ENCODE measurements at regions not wholly inside any gene's neighbourhood (a gene's known extent, or its start where the extent isn't known, plus 50 kb on each side); places are given as distances from the start of the nearest gene placed in this dataset.

GRCh38 chr5:52685971-52686370 is 101.7 kb upstream of the ITGA1 start:
- Histone ChIP-seq H3K9me3 (ENCODE audit: low read depth, low read length) (no peaks in the 10 kb centered on the region), H3K9ac (ENCODE audit: insufficient read length) (no peak overlapping the region), H3K4me3 (no peak overlapping the region), H3K36me3 (ENCODE audit: insufficient read depth, low read length) (no peaks in the 10 kb centered on the region), H3K27ac (no peak overlapping the region)
- TF ChIP-seq POLR2AphosphoS5 (IDR thresholded peaks at IDR 0.05; ENCODE audit: borderline replicate concordance, low read depth, low read length) = no peak
- TF ChIP-seq FOXP2 (optimal IDR thresholded peaks at IDR 0.05; ENCODE audit: control extremely low read depth, extremely low read length, insufficient read depth) = no peak
- TF ChIP-seq EZH2 (IDR thresholded peaks at IDR 0.05) = no peak
- DNase-seq (ENCODE audit: low read depth, low spot score) = no peak

DNA sequence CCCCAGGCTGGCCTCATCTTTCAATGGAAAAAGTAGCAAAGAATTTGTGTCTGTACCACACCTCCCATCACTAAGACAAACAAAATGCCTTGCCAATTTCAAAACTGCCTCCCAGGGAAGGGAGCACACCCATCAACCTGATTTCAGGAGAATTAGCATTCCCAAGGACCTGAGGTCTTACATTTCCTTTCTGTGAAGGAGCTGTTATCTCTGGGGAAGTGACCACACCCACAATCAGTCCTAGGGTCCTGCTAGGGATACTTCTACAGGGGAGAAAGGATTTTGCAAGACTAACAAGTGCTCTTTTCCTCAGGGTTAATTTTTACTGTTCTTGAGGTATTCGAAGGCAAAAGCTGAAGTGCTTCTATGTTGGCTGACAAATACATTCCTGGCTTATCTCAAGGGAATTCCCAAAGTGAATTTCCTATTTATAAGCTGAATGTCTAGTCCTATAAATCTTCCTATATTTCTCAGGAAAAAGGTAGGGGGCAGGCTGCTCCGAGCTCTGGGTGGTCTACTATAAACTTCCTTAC is 97.4 kb upstream of the ITGA1 start:
- H3K27ac ChIP-seq = no peak overlapping the region
- no peak overlapping the region for H3K4me3 ChIP-seq
- no peak for TF ChIP-seq FOXP2 (optimal IDR thresholded peaks at IDR 0.05; ENCODE audit: control extremely low read depth, extremely low read length, insufficient read depth)
- no peak for TF ChIP-seq EZH2 (IDR thresholded peaks at IDR 0.05)
- TF ChIP-seq POLR2AphosphoS5 (IDR thresholded peaks at IDR 0.05; ENCODE audit: borderline replicate concordance, low read depth, low read length) = no peak

DNA sequence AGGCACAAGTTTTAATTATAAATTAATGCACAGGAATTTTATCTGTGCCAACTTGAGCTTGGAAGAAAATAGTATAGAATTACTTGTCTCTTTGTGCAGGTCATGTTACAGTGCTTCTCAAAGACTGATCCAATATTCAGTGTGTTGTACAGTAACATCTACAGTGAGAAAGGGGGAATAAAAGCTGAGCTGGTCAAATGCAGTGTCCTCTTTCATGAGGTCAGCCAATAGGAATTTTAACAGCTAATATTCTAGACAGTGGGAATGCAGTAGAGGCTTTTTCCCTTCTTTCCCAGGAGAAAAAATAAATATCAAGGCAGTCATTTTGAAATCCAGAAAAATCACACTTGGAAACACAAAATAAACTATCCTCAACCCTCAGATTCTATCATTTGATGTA is 95.7 kb upstream of the ITGA1 start:
- no peak overlapping the region for H3K4me3 ChIP-seq
- H3K27ac ChIP-seq = no peak overlapping the region
- DNase-seq (ENCODE audit: low read depth, low spot score) = no peak
- H3K36me3 ChIP-seq (ENCODE audit: insufficient read depth, low read length) = no peaks in the 10 kb centered on the region
- TF ChIP-seq EZH2 (IDR thresholded peaks at IDR 0.05) (no peak), FOXP2 (optimal IDR thresholded peaks at IDR 0.05; ENCODE audit: control extremely low read depth, extremely low read length, insufficient read depth) (no peak), POLR2AphosphoS5 (IDR thresholded peaks at IDR 0.05; ENCODE audit: borderline replicate concordance, low read depth, low read length) (no peak)
- H3K9ac ChIP-seq (ENCODE audit: insufficient read length) = no peak overlapping the region
- no peaks in the 10 kb centered on the region for H3K9me3 ChIP-seq (ENCODE audit: low read depth, low read length)

More for the DNA sequence above, 97.4 kb upstream of the ITGA1 start:
- no peak overlapping the region for H3K9ac ChIP-seq (ENCODE audit: insufficient read length)
- no peak for DNase-seq (ENCODE audit: low read depth, low spot score)
- H3K36me3 ChIP-seq (ENCODE audit: insufficient read depth, low read length) = no peaks in the 10 kb centered on the region
- H3K9me3 ChIP-seq (ENCODE audit: low read depth, low read length) = no peaks in the 10 kb centered on the region

DNA sequence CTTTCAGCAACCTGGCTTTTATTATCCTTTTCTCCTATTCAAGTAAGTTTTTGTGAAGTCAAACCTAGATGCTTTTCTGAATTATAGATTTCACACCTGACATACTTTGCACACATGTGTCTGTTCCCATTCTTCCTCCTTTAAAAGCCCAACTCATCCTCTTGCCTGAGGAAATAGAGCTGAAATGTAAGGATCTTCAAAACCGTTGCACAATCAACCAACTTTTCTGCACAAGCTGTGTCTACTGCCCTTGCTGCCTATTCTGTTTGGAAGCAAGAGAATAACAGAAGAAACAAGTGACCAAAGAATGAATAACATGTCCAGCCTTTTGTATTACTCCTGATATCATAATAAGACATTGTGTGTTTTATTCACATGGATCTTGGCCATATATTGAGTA is 95.1 kb upstream of the ITGA1 start:
- no peak overlapping the region for H3K9ac ChIP-seq (ENCODE audit: insufficient read length)
- no peaks in the 10 kb centered on the region for H3K9me3 ChIP-seq (ENCODE audit: low read depth, low read length)
- no peak for DNase-seq (ENCODE audit: low read depth, low spot score)
- no peak overlapping the region for H3K4me3 ChIP-seq
- no peaks in the 10 kb centered on the region for H3K36me3 ChIP-seq (ENCODE audit: insufficient read depth, low read length)
- no peak overlapping the region for H3K27ac ChIP-seq
- TF ChIP-seq EZH2 (IDR thresholded peaks at IDR 0.05) = no peak
- no peak for TF ChIP-seq FOXP2 (optimal IDR thresholded peaks at IDR 0.05; ENCODE audit: control extremely low read depth, extremely low read length, insufficient read depth)
- no peak for TF ChIP-seq POLR2AphosphoS5 (IDR thresholded peaks at IDR 0.05; ENCODE audit: borderline replicate concordance, low read depth, low read length)

DNA sequence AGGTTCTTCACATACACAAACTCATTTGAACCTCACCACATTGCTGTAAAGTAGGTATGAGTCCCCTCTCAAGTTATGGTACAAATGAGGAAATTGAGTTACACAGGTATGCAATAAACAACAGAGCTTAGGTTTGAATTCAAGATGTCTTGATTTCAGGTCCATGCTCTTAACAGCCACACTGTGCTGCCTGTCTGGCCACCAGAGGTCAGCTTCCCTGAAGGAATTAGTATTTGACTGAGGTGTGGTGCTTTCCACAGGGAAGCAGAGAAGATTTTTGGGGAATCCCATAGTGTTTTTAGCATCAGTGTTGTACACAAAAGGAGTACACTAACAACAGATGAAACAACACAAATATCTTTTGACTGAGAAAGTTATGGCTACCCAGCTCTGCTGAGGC is 94.4 kb upstream of the ITGA1 start:
- Histone ChIP-seq H3K9me3 (ENCODE audit: low read depth, low read length) (no peaks in the 10 kb centered on the region), H3K9ac (ENCODE audit: insufficient read length) (no peak overlapping the region), H3K36me3 (ENCODE audit: insufficient read depth, low read length) (no peaks in the 10 kb centered on the region), H3K27ac (no peak overlapping the region), H3K4me3 (no peak overlapping the region)
- DNase-seq (ENCODE audit: low read depth, low spot score) = no peak
- no peak for TF ChIP-seq POLR2AphosphoS5 (IDR thresholded peaks at IDR 0.05; ENCODE audit: borderline replicate concordance, low read depth, low read length)
- TF ChIP-seq FOXP2 (optimal IDR thresholded peaks at IDR 0.05; ENCODE audit: control extremely low read depth, extremely low read length, insufficient read depth) = no peak
- TF ChIP-seq EZH2 (IDR thresholded peaks at IDR 0.05) = no peak

- no peak overlapping the region for H3K4me3 ChIP-seq
- no peaks in the 10 kb centered on the region for H3K9me3 ChIP-seq (ENCODE audit: low read depth, low read length)
- no peak overlapping the region for H3K9ac ChIP-seq (ENCODE audit: insufficient read length)
- H3K27ac ChIP-seq = no peak overlapping the region
- H3K36me3 ChIP-seq (ENCODE audit: insufficient read depth, low read length) = no peaks in the 10 kb centered on the region
- DNase-seq (ENCODE audit: low read depth, low spot score) = no peak
- no peak for TF ChIP-seq POLR2AphosphoS5 (IDR thresholded peaks at IDR 0.05; ENCODE audit: borderline replicate concordance, low read depth, low read length)
- TF ChIP-seq EZH2 (IDR thresholded peaks at IDR 0.05) = no peak
- no peak for TF ChIP-seq FOXP2 (optimal IDR thresholded peaks at IDR 0.05; ENCODE audit: control extremely low read depth, extremely low read length, insufficient read depth)
Measured at GRCh38 chr5:52693836-52694235, 93.9 kb upstream of the ITGA1 start.

GRCh38 chr5:52694648-52695047 is 93.1 kb upstream of the ITGA1 start:
- no peak for DNase-seq (ENCODE audit: low read depth, low spot score)
- Histone ChIP-seq H3K4me3 (no peak overlapping the region), H3K9me3 (ENCODE audit: low read depth, low read length) (no peaks in the 10 kb centered on the region), H3K27ac (no peak overlapping the region), H3K9ac (ENCODE audit: insufficient read length) (no peak overlapping the region), H3K36me3 (ENCODE audit: insufficient read depth, low read length) (no peaks in the 10 kb centered on the region)
- no peak for TF ChIP-seq POLR2AphosphoS5 (IDR thresholded peaks at IDR 0.05; ENCODE audit: borderline replicate concordance, low read depth, low read length)
- no peak for TF ChIP-seq EZH2 (IDR thresholded peaks at IDR 0.05)
- TF ChIP-seq FOXP2 (optimal IDR thresholded peaks at IDR 0.05; ENCODE audit: control extremely low read depth, extremely low read length, insufficient read depth) = no peak

DNA sequence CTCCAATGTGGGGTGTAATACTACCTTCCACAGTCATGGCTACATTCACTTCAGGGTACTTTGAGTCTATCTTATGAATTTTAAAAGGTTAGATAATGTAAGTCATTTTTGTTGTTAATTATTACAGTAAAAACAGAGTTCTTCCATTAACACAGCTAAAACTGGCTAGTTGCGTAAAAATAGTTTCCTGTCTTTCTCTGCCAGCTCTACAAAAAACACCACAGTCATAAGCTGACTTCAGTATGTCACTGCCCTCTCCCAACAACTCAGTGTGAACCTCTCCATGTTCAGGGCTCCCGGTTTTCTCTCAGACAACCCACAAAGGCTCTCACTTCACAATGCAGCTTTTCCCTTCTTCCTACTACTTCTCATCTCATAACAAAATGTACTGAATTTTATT is 84.8 kb upstream of the ITGA1 start:
- Histone ChIP-seq H3K9me3 (ENCODE audit: low read depth, low read length) (no peaks in the 10 kb centered on the region), H3K27ac (peak overlapping the region; percentile 44; the same call in 1 of the 2 replicates), H3K9ac (ENCODE audit: insufficient read length) (no peak overlapping the region), H3K4me3 (peak overlapping the region; percentile 22; the same call in 1 of the 2 replicates), H3K36me3 (ENCODE audit: insufficient read depth, low read length) (no peaks in the 10 kb centered on the region)
- TF ChIP-seq EZH2 (IDR thresholded peaks at IDR 0.05) = no peak
- no peak for TF ChIP-seq POLR2AphosphoS5 (IDR thresholded peaks at IDR 0.05; ENCODE audit: borderline replicate concordance, low read depth, low read length)
- no peak for TF ChIP-seq FOXP2 (optimal IDR thresholded peaks at IDR 0.05; ENCODE audit: control extremely low read depth, extremely low read length, insufficient read depth)
- peak; percentile 26 for DNase-seq (ENCODE audit: low read depth, low spot score)

DNA sequence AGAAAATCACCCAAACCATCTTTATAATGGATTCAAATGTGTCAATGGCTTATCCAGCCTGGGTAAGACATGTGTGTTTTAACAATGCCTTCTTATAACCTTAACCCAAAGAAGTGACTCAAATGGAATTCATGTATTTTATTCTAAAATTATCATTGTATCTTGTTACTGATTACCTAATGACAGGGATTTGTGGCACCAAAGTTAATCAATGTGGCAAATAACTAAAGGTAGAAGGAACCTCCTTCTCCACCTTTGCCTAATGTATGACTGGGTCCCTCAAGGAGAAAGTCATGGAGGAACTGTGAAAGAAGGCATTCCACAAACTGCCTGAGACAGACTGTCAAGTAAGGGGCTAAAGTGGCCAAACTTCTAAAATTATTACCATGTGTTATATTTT is 84.4 kb upstream of the ITGA1 start:
- Histone ChIP-seq H3K36me3 (ENCODE audit: insufficient read depth, low read length) (no peaks in the 10 kb centered on the region), H3K9me3 (ENCODE audit: low read depth, low read length) (no peaks in the 10 kb centered on the region), H3K27ac (peak overlapping the region; percentile 44; the same call in 1 of the 2 replicates), H3K9ac (ENCODE audit: insufficient read length) (no peak overlapping the region), H3K4me3 (no peak overlapping the region; the same call in 1 of the 2 replicates)
- DNase-seq (ENCODE audit: low read depth, low spot score) = no peak
- no peak for TF ChIP-seq FOXP2 (optimal IDR thresholded peaks at IDR 0.05; ENCODE audit: control extremely low read depth, extremely low read length, insufficient read depth)
- no peak for TF ChIP-seq POLR2AphosphoS5 (IDR thresholded peaks at IDR 0.05; ENCODE audit: borderline replicate concordance, low read depth, low read length)
- TF ChIP-seq EZH2 (IDR thresholded peaks at IDR 0.05) = no peak

Measured in SK-N-MC (cell line).